HEK293T (cell line): ENCODE measurements at regions not wholly inside any gene's neighbourhood (a gene's known extent, or its start where the extent isn't known, plus 50 kb on each side); places are given as distances from the start of the nearest gene placed in this dataset.

ENCODE experiments used
- HDGF ChIP-seq: fragments of 450-650 bp; IDR thresholded peaks from 2 replicates; pipeline ENCODE4 v1.6.1; 2017; ENCODE audit warnings: antibody characterized with exemption, borderline replicate concordance
- TARDBP ChIP-seq: fragments of 450-650 bp; IDR thresholded peaks from 2 replicates; pipeline ENCODE4 v1.6.1; 2016

GRCh38 chr2:147621656-147622197, 223.1 kb upstream of the ACVR2A start:
- no peak for TF ChIP-seq HDGF
- no peak for TF ChIP-seq TARDBP
